Ishikawa (cell line): ENCODE measurements at regions not wholly inside any gene's neighbourhood (a gene's known extent, or its start where the extent isn't known, plus 50 kb on each side); places are given as distances from the start of the nearest gene placed in this dataset.

Experiments used
- CEBPB ChIP-seq: IDR thresholded peaks from 2 replicates; pipeline ENCODE4 v1.6.1; 2012
- CREB1 ChIP-seq: IDR thresholded peaks from 2 replicates; pipeline ENCODE4 v1.6.1; 2012; ENCODE audit warnings: low read depth
- EGR1 ChIP-seq: IDR thresholded peaks from 2 replicates; pipeline ENCODE4 v1.6.1; 2012
- EP300 ChIP-seq: IDR thresholded peaks from 2 replicates; pipeline ENCODE4 v1.6.1; 2012; ENCODE audit warnings: borderline replicate concordance
- FOXM1 ChIP-seq: IDR thresholded peaks from 2 replicates; pipeline ENCODE4 v1.6.1; 2012; ENCODE audit warnings: low read depth, borderline replicate concordance
- NFIC ChIP-seq: IDR thresholded peaks from 2 replicates; pipeline ENCODE4 v1.6.1; 2012
- RAD21 ChIP-seq: IDR thresholded peaks from 2 replicates; pipeline ENCODE4 v1.6.1; 2012; ENCODE audit warnings: low read depth
- TAF1 ChIP-seq: IDR thresholded peaks from 2 replicates; pipeline ENCODE4 v1.6.1; 2012; ENCODE audit warnings: low read depth, mild to moderate bottlenecking
- TCF12 ChIP-seq: IDR thresholded peaks from 2 replicates; pipeline ENCODE4 v1.6.1; 2012; ENCODE audit warnings: low read depth
- TEAD4 ChIP-seq: IDR thresholded peaks from 2 replicates; pipeline ENCODE4 v1.6.1; 2012
- YY1 ChIP-seq: IDR thresholded peaks from 2 replicates; pipeline ENCODE4 v1.6.1; 2012; ENCODE audit warnings: low read depth
- ZBTB7A ChIP-seq: IDR thresholded peaks from 2 replicates; pipeline ENCODE4 v1.6.1; 2012; ENCODE audit warnings: low read depth
- TF ChIP-seq, protein P1 (sequence below): IDR thresholded peaks from 2 replicates; pipeline ENCODE4 v1.6.1; 2012; ENCODE audit warnings: low read depth, mild to moderate bottlenecking
- TF ChIP-seq, protein P2 (sequence below): IDR thresholded peaks from 2 replicates; pipeline ENCODE4 v1.6.1; 2012
- TF ChIP-seq, protein P3 (sequence below): IDR thresholded peaks from 2 replicates; pipeline ENCODE4 v1.6.1; 2012

DNA sequence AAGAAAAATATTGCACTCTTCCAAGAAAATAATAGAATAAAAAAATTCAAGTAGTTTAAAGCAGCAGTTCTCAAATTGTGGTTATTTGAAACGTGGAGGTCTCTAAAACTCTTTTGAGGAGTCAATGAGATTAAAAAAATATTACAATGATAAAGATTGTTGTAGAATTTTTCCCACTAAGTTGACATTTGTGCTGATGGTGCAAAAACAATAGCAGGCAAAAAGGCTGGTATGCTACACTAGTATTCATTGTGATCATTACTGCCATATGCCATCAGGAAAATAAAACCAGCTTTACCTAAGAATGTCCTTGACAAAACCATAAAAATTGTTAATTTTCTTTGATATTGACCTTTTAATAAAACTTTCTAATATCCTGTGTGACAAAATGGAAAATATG, 505.2 kb upstream of the ANO5 start:
- TF ChIP-seq FOXM1 (no peak), EGR1 (no peak), YY1 (no peak), CREB1 (no peak), TAF1 (no peak), NFIC (no peak), RAD21 (no peak), EP300 (no peak)
- TF ChIP-seq, protein P1, sequence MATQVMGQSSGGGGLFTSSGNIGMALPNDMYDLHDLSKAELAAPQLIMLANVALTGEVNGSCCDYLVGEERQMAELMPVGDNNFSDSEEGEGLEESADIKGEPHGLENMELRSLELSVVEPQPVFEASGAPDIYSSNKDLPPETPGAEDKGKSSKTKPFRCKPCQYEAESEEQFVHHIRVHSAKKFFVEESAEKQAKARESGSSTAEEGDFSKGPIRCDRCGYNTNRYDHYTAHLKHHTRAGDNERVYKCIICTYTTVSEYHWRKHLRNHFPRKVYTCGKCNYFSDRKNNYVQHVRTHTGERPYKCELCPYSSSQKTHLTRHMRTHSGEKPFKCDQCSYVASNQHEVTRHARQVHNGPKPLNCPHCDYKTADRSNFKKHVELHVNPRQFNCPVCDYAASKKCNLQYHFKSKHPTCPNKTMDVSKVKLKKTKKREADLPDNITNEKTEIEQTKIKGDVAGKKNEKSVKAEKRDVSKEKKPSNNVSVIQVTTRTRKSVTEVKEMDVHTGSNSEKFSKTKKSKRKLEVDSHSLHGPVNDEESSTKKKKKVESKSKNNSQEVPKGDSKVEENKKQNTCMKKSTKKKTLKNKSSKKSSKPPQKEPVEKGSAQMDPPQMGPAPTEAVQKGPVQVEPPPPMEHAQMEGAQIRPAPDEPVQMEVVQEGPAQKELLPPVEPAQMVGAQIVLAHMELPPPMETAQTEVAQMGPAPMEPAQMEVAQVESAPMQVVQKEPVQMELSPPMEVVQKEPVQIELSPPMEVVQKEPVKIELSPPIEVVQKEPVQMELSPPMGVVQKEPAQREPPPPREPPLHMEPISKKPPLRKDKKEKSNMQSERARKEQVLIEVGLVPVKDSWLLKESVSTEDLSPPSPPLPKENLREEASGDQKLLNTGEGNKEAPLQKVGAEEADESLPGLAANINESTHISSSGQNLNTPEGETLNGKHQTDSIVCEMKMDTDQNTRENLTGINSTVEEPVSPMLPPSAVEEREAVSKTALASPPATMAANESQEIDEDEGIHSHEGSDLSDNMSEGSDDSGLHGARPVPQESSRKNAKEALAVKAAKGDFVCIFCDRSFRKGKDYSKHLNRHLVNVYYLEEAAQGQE, result no peak
- TF ChIP-seq, protein P2, sequence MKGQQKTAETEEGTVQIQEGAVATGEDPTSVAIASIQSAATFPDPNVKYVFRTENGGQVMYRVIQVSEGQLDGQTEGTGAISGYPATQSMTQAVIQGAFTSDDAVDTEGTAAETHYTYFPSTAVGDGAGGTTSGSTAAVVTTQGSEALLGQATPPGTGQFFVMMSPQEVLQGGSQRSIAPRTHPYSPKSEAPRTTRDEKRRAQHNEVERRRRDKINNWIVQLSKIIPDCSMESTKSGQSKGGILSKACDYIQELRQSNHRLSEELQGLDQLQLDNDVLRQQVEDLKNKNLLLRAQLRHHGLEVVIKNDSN, result no peak
- TF ChIP-seq, protein P3, sequence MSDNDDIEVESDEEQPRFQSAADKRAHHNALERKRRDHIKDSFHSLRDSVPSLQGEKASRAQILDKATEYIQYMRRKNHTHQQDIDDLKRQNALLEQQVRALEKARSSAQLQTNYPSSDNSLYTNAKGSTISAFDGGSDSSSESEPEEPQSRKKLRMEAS, result no peak

DNA sequence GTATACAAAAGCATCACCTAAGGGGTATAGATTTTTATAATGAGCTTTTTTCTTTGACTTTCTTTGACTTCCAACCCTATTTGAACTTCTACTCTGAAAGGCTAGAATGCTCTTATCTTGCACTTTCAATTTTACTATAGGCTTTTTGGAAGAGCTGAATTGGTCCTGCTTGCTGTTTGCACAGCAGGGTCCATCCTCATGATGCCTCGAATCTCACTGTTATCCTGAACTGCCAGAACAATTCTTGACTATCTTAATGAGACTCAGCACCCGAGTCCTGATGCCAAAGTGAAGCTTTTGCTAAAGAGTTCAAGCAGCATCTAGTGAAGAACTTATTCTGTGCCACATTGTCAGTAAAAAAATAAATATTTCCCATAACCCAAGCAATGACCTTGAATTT, 488.3 kb upstream of the ANO5 start:
- TF ChIP-seq TCF12 (no peak), EGR1 (no peak), CEBPB (no peak), RAD21 (no peak), CREB1 (no peak), YY1 (no peak)
- TF ChIP-seq, protein P1, result no peak

DNA sequence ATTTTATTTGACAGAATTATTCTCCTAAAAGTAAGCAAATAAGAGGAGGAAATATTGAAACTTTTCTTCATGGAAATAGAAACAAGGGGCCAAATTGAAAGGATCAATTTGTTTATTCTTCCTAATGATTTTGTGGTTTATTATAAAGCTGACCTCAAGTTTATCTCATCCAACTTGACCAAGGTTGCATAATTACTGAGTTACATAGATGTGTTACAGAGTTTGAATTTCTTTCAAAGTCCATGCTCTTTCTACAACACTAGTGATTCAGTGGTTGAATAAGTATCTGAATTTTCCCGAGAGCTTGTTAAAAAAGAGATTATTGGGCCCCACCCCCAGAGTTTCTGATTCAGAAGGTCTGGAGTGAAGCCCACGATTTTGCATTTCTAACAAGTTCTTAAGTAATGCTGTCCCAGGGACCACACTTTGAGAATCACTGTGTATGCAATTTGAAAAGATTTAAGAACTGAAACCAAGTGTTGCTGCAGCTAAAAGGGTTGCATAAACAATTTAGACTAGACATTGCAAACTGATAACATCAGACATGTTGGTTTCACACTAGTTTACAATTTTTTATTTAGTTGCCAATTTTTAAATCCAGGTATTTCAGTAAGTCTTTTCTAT, 485.7 kb upstream of the ANO5 start:
- TF ChIP-seq, protein P1, result no peak

DNA sequence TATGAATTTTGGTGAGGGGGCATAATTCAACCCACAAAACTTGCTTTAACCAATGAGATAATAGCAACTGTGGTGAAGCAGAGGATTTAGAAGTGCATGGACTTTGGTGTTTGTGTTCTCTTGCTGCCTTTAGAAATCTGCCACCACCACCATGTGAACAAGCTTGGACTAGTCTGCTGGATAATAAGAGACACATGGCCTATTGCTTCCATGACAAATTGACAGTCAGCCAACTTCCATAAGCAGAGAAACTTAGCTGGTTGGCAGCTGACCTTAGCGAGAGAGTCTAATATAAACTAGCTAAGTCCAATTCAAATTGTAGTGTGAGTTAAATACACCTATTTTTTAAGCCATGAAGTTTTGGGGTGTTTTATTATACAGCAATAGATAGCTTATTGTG, 482.1 kb upstream of the ANO5 start:
- TF ChIP-seq EP300 (no peak), TCF12 (no peak), CREB1 (no peak)

DNA sequence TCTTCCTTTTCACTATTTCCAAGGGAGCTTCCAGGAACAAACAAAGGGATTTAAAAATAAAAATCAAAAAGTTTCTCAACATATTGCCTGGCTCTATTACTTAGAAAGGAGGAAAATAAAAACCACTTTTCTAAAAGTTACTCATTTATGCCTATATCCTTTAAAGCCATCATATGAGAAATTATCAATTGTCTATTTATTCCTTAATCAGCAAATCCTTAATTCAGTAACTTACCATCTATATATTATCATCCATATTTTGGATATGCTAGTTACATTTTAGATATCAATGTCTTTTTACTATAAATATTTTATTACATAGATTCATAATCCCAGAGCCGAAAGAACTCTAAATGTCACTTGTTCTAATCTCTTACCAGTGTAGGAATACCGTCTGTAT, 481.5 kb upstream of the ANO5 start:
- no peak for TF ChIP-seq EP300
- no peak for TF ChIP-seq TAF1
- TF ChIP-seq NFIC, result no peak
- no peak for TF ChIP-seq EGR1
- TF ChIP-seq ZBTB7A, result no peak
- TF ChIP-seq, protein P2, result no peak
- TF ChIP-seq, protein P1, result no peak
- TF ChIP-seq TEAD4, result no peak
- no peak for TF ChIP-seq FOXM1
- TF ChIP-seq, protein P3, result no peak
- no peak for TF ChIP-seq TCF12
- no peak for TF ChIP-seq CEBPB
- TF ChIP-seq CREB1, result no peak
- no peak for TF ChIP-seq RAD21
- TF ChIP-seq YY1, result no peak
